NCI-H1694 (cell line): ENCODE measurements at regions not wholly inside any gene's neighbourhood (a gene's known extent, or its start where the extent isn't known, plus 50 kb on each side); places are given as distances from the start of the nearest gene placed in this dataset.
A peak's percentile ranks its signal among the peaks of the same experiment; 100 is the strongest.

Experiments used
- DNase-seq: peaks from one replicate; lab custom pipeline; 2025; lab: John Stamatoyannopoulos, UW

DNA sequence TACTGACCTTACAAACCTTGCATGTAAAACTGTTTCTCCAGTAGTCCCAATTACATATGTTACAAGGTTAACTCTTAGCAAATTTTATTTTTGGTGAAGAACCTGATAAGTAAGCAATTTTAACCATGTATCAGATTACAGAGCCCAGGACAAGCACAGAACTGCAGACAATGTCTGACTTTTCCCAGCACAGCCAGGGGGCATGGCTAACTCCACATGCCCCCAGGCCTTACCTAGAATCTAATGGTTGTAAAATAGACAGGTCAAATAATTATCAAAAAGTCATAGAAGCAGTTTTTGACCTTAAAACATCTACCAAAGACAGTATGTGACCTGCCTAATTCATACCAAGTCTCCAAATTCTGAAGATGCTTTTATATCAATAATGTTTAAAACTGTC is 364.1 kb downstream of the FOXO1 start:
- no peak for DNase-seq

DNA sequence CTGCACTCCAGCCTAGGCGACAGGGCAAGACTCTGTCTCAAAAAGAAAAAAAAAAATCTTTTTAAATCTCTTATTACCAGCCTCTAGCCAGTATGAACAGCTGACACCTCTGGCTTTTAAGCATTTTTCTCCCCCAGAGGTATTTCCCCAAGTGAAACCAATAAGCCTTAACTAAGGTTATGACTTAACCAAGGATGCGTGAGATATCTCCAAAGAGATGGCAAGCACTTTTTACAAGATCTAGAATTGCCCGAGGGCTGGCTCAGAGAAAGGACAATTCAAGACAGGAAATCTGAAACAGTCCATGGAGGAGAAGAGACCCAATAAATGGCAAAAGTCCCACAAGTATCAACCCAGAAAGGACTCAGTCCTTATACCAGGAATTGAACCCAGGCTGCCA is 362.1 kb downstream of the FOXO1 start:
- DNase-seq: no peak

- DNase-seq: no peak
These were observed 359.6 kb downstream of the FOXO1 start for GRCh38 chr13:40306817-40307216.

GRCh38 chr13:40309881-40310280 is 356.6 kb downstream of the FOXO1 start:
- no peak for DNase-seq

DNA sequence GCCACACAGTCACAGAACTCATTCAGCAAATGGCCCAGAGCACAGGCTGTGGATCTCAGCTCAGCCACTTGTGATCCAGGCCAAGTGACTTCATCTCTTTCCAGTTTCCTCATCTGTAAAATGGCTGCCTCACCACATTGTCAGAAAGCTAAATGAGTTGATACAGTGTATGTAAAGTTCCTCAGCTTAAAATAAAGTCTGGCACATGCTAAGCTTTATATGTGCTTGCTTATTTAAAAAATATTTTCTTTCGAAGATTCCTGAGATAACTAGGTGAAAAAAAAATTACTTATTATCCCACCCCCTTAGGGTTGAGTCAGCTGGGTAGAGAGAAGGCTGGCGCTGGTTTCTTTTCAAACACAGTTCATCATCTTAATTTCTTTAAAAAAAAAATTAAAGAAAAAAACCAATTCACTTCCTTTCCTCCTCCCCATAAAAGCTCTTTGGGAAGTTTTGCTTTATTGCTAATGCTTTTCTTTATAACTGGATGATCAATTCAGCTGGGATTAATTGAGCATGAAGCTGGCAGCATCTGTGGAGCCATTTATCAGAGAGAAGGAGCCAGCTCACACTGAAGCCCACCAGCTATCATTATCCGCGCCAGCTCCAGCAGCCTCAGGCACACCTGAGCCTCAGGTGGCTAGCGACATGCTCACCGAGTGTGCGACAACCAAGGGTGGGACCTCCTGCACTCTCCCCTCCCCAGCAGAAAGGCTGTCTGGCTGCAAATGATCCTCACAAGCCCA is 354.9 kb downstream of the FOXO1 start:
- DNase-seq: peak; percentile 34

GRCh38 chr13:40313269-40314200 is 352.9 kb downstream of the FOXO1 start:
- no peak for DNase-seq

- no peak for DNase-seq
These were observed 350.9 kb downstream of the FOXO1 start for GRCh38 chr13:40315416-40316064.

DNA sequence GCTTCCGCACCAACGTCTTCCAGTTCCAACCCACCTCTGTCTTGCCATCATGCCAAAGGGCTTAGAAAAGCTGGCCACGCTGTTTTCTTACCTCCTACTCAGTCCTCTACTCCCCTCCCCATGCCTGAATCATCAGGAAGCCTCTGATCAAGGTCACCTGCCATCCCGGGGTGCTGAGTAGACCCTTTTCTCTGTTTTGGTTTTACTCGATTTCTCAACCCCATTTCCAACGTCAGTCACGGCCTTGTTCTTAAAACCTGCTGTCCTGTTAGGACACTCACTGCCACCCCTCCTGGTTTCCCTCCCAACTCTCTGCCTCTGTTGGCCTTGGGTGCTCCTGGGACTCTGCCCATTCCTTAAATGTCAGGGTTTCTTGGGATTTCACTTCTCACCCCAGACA is 350.1 kb downstream of the FOXO1 start:
- no peak for DNase-seq

GRCh38 chr13:40317980-40318327 is 348.5 kb downstream of the FOXO1 start:
- DNase-seq: no peak

GRCh38 chr13:40318366-40318765 is 348.1 kb downstream of the FOXO1 start:
- DNase-seq: no peak

- no peak for DNase-seq
These were observed 346.5 kb downstream of the FOXO1 start for GRCh38 chr13:40319699-40320579.

GRCh38 chr13:40328091-40328490 is 338.4 kb downstream of the FOXO1 start:
- no peak for DNase-seq

DNA sequence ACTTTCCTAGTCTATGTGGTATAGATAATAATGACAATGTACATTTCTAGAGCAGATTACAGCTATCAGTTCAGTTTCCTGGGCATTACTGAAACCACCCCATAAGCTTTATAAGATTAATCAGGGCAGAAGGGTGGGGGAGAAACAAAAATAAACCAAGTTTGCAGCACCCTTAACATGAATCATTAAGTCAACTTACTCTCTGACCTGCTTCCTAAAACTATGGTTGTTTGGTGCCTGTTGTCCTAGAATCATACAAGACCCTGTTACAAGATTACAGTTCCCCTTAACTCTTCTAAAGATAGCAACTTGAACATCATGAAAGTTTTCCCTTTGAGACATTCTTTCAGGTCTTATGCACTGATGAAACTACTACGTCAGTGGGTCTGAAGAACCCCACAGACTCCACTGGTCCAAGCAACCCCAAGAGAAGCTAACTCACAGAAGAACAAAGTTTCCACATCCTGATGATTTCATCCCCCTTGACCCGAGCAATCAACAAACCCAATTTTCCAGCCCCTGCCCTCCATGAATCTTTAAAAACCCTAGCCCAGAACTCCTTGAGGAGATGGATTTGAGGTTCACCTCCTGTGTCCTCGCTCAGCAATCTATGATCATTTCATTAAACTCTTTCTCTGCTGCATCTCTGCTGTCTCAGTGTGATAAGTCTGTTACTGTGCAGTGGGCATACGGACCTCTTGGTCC is 336.5 kb downstream of the FOXO1 start:
- DNase-seq: no peak

DNA sequence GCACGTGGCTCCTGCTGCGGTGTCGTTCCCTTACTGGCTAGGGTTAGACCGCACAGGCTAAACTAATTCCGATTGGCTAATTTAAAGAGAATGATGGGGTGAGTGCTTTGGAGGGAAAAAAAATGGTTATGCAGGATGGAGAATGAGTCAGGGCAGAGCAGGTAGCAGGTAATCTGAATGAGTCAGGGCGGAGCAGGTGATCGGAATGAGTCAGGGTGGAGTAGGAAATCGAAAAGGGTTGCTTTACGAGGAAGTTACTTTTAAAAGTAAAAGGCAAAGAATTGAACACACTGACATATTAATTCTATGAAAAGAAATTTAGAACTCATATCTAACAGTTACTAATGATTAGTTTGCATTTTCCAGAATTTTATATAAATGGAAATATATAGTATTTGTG is 335.5 kb downstream of the FOXO1 start:
- DNase-seq: no peak

GRCh38 chr13:40331802-40332201 is 334.6 kb downstream of the FOXO1 start:
- no peak for DNase-seq

- DNase-seq: no peak
These were observed 333.2 kb downstream of the FOXO1 start for GRCh38 chr13:40333226-40333625.

GRCh38 chr13:40334031-40334430 is 332.4 kb downstream of the FOXO1 start:
- no peak for DNase-seq

GRCh38 chr13:40334616-40335015 is 331.8 kb downstream of the FOXO1 start:
- no peak for DNase-seq

DNA sequence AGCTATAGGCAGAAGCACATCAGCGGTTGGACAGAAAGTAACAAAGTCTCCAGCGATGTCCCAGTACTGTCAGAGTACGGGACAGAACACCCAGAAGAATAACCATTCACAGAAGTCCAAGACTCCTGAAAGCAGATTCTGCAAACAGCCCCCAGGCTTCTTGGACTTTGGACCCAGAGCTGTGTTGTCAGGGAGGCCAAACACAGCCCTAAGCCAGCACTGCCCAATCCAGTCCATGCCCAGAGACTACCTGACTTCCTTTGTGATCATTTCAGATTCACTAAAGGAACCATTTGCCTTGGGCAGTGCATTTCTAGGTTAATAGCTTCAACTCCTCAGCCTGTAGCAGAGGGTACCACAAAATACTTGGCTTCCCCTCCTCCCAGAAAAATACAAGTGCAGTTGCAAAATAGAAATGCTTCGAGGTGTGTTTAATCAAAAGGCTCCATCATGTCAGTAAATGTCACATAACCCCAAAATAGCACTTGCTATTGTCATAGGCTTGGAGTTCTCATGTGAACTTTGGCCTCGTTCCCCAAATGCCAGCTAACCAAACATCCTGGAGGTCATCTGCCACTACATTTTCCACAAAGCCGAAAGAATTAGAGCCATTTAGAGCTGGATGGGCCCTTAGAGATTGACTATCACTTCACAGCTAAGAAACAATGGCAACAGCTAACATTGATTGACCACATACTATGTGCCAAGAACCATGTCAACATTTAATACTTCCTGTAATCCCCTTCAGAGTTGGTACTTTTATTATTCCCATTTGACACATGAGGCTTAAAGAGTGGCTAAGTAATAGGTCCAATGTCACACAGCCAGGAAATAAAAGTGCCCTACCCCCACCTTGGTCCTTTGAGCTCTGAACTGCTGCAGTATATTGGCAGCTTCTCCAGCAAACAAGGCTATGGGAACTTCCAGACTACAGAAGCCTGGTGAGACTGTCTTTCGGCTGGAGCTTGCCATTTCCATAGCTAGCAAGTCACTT is 329.9 kb downstream of the FOXO1 start:
- no peak for DNase-seq

DNA sequence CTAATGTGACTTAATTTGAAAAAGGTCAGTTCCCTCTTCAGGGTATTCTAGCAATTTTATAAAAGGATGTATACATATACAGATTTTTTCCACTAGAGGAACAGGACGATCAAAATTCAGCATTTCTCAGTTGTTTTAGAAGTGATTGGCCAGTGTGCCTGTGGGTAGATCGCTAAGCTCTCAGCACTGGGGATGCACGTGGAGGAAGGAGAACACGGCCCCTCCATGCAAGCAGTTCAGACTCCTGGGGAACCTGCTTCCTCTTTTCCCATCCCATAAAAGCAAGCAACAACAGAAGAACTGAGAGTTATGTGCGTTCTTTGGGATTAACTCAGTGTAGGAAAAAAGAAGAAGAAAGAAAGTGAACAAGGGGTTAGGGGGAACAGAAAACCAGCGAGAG is 328.8 kb downstream of the FOXO1 start:
- DNase-seq: no peak
